ENCODE measurements at regions not wholly inside any gene's neighbourhood (a gene's known extent, or its start where the extent isn't known, plus 50 kb on each side); places are given as distances from the start of the nearest gene placed in this dataset.

DNA sequence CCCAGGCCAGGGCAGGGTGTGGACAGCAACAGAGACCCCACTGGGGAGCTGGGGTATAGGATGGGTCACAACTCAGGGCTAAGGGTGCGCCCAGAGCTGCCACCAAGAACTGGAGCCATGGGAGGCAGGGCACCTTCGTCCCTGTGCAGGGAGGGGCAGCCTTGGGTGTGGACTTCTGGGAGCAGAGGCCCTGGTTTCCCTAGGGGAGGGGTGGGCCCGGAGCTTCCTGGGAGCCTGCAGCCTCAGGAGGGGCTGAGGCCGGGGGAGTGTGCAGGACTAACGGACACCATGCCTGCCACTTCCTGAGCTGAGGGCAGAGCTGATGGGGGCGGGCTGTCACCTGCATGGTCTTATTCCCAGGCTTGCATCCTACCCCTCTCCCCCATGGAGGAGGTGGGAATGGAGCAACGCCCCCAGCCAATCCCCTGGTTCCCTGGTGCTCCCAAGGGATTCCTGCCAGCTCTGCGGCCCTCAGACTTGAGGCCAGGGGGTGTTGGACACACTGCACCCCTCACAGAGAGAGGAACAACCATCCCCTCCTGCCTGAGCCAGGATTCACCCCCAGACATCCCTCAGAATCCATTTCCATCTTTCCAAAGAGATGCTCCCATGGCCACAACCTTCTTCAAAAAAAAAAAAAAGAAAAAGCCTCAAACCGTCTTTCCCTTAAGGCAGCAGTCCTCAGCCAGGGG lies 225.7 kb downstream of the CTTN start:
- TF ChIP-seq POLR2A (IDR thresholded peaks at IDR 0.05): no peak
- TF ChIP-seq, protein P1, sequence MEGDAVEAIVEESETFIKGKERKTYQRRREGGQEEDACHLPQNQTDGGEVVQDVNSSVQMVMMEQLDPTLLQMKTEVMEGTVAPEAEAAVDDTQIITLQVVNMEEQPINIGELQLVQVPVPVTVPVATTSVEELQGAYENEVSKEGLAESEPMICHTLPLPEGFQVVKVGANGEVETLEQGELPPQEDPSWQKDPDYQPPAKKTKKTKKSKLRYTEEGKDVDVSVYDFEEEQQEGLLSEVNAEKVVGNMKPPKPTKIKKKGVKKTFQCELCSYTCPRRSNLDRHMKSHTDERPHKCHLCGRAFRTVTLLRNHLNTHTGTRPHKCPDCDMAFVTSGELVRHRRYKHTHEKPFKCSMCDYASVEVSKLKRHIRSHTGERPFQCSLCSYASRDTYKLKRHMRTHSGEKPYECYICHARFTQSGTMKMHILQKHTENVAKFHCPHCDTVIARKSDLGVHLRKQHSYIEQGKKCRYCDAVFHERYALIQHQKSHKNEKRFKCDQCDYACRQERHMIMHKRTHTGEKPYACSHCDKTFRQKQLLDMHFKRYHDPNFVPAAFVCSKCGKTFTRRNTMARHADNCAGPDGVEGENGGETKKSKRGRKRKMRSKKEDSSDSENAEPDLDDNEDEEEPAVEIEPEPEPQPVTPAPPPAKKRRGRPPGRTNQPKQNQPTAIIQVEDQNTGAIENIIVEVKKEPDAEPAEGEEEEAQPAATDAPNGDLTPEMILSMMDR (IDR thresholded peaks at IDR 0.05): no peak
